ENCODE measurements at regions not wholly inside any gene's neighbourhood (a gene's known extent, or its start where the extent isn't known, plus 50 kb on each side); places are given as distances from the start of the nearest gene placed in this dataset.
"Not testable (repeated sequence)": the region's sequence is repeated elsewhere in the genome, so short reads cannot be mapped to it uniquely, and the experiment has no call there.

DNA sequence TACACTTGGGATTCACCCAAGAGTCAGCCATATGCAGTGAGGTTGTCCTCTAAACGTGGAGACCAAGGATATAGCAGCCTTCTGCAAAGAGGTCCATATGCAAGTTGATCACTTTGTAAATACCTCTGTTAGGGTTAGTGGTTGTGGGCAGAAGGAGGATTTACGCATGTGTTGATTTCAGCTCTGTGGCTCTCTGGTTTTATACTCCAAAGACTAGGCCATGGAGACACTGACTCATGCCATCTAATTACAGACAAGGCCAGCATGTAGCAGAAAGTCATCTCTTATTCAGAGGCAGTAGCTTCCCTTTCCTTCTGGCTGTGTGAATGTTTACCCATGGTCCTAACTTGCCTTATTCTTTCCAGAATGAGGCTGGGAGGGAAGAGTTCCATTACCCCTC lies 140.9 kb upstream of the GOLGA6L4 start:
- DNase-seq, result not testable (repeated sequence)

DNA sequence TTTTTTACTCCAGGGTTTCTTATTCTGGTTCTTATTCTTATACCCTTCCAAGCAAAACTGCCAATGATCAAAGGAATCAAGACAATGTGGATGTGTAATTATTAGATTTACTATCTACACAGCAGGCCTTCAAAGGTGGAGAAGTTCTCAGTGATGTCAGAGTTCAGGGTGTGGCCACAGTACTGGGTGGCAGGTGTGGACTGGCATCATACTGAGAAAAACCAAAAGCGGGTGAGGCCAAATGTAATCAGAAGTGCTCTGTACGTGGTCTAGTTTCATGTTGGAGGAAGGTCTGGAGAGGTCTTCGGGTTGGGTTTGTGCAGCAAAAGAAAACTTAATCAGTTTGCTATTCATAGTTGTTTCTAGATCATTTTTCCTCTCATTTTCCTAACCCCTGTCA lies 138.5 kb upstream of the GOLGA6L4 start:
- DNase-seq, result not testable (repeated sequence)

DNA sequence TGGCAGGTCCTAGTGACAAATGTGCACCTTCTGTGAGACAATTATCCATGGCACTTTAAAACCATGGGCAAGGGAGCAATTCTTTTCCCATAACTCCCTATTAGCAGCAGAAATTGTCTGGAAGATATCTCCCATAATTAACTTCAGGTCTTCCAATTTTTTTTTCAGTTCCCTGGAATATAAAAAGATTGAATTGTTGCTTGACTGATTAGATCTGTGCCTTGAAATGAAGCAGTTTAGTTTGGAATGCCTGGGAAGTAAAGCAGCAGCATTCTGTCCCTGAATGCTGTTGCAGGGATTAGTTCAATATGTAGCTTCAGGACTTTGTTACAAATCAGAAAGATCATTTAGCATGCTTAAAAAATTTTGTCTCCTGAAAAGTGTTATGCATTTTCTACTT lies 137.0 kb upstream of the GOLGA6L4 start:
- DNase-seq, result no peak

DNA sequence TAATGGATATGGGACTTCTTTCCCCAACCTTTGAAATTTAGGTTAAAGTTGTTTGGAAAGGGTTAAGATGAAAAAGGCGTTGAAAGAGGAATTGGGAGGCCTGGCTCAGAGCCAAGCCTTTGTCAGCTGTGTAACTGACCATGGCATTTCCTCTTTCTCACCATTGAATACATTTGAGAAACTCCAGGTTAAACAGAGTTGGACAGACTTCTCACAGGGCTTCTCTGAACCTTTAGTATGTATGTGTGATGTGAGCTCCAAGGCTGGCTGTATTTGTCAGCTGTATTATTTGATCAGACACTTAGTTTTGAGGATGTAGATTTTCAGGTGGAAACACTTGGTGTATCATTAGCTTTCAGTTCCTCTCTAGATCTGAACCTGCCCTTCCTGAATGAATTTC lies 136.4 kb upstream of the GOLGA6L4 start:
- DNase-seq, result no peak

DNA sequence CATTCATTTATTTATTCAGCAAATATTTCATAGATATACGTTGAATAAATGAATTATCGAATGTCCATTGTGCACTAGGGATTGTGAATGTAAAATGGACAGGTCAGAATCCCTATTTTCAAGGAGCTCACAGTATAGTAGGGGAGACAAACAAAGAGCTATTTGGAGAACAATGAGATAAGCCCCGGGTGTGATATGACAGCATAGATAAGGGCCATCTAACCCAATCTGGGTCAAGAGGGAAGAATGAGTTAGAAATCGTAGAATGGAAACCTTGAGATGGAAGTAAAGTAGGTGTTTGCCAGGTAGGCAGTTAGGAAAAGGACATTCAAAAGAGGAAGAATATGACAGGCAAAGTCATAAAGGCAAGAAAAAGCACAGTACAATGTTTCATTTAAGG lies 132.2 kb upstream of the GOLGA6L4 start:
- DNase-seq, result no peak

DNA sequence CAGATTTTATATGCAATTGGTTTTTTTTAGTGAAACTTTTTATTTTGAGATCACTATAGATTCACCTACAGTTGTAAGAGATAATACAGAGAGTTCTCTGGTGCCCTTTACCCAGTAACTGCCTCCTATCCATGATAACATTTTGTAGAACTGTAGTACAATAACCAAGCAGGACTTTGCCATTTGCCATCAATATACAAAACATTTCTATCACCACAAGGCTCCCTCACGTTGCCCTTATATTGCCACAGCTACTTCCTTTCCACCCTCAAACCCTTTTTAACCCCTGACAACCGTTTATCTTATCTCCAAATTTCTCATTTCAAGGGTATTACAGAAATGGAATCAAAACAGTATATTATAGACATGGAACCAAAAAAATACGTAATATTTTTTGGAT lies 130.7 kb upstream of the GOLGA6L4 start:
- no peak for DNase-seq

DNA sequence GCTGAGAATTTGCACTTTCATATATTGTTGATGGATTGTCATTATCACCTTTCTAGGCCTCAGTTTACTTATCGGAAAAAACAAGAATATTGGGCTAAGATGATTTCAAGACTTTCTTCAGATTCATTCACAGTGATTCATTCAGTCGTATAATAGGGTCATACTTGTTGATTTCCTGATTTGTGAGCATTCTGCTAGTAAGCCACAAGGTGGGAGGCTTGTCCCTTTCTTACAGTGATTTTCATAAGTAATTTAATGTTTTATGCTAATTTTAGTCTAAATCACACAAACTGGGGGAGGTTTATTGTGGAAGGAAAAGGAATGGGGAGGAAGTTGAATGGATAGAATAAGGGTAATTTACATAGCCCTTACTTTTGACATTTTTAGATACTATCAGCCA lies 126.8 kb upstream of the GOLGA6L4 start:
- DNase-seq, result no peak

DNA sequence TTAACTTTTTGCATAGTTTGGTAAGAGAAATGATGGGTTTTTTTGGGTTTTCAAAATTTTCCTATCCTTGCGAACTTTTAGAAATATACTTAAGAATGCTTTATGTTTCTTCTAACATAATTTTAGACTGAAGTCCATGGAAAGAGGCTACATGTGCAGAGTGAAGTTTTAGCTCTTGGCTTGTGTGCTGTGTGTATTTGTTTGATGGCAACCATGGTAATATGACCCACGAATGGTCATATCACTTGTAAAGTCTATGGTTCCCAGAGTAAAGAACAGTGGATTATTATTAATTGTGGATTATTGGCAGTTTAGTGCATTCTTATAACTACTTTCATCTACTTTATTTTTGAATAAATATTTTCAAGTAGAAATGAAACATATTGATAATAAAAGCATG lies 124.0 kb upstream of the GOLGA6L4 start:
- no peak for DNase-seq

DNA sequence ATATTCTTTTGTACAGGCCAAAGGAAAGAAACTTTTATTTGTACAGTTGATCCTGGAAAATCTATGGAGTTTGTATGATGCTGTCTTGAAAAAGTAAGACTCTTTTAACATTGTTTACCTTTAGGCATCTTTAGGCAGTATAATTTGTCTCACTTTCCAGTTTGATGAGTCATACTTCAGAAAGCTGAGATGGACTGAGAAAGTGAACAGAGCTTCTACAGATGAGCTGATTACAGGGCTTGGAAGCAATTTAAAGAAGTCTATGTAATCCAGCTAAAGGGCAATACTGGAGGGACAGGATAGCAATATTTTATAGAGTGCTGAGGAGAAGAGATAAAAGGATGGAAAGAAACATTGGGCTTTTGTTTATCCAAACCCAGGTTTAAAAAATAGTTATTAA lies 123.5 kb upstream of the GOLGA6L4 start:
- DNase-seq, result no peak

DNA sequence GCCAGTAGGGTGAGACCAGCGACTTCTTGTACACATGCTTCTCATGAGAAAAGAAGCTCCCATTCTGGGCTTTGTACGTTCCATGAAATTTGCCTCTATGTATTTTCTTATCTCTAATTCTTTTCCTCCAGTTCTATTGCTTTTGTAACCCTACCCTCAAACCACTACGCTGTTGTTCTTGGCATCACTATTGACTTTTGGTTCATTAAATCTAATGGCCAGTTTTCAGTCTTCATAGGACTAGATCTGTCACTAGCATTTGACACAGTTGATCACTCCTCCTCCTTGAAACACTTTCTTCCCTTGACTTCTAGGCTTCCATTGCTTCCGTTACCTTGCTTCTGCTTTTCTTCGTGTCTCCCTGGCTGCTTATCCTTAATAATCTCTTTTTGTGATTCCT lies 121.7 kb upstream of the GOLGA6L4 start:
- no peak for DNase-seq

DNA sequence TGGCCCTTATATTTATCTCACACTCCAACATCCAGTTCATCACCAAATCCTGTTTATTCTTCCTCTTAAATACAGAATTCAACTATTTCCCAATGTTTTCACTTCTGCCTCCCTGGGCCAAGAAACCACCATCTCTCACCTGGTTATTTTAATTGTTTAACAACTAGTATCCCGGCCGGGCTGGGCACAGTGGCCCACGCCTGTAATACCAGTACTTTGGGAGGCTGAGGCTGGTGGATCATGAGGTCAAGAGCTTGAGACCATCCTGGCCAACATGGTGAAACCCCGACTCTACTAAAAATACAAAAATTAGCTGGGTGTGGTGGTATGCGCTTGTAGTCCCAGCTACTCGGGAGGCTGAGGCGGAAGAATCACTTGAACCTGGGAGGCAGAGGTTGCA lies 120.9 kb upstream of the GOLGA6L4 start:
- DNase-seq, result not testable (repeated sequence)

DNA sequence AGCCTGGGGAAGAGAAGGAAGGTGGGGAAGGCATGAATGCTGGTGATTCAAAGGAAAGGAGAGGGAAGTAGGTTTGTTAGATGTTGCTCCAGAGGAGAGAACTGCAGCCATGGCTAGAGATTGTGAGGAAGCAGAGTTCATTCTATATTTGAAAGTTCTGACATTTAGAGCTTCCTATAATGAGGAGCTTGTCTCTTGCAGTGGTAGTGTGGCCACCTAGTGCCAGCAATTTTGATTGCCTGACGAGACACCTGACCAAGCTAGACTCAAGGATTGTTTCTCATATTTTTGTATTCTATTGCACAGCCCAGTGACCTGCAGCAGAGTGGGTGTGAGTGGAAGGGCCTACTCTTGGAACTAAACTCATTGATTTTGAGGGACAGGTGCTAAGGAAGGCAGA lies 116.2 kb upstream of the GOLGA6L4 start:
- DNase-seq, result not testable (repeated sequence)

DNA sequence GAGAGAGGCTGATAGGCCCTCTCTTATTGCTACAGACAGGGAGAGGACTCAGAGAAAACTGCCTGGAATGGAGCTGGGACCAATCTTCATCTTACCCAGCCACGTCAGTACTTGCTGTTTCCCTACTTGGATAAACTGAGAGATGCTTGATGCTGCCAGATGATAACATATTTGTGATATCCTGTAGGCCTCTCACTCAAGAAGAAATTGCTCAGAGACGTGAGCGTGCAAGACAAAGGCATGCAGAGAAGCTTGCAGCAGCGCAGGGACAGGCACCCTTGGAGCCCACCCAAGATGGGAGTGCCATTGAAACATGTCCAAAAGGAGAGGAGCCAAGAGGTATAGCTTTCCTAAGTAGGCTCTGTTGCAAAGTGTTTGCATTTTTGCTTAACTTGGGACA lies 114.7 kb upstream of the GOLGA6L4 start:
- DNase-seq, result not testable (repeated sequence)

DNA sequence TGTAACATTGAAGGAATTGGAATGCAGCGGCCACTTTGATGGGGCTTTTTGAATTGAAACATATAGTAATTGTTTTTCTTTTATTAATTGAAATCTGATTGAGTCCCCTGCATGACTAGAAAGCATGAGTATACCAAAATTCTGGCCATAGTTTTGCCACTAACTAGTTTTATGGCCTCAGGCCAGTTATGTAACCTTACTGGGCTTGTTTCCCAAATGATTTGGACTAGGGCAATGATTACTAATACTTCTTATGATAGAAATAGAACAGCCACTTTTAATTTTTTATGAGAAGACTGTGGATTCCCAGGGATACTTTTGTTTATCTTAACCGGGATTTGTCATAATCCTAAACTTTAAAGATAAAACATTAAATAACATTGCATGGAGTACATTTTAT lies 106.9 kb upstream of the GOLGA6L4 start:
- DNase-seq, result not testable (repeated sequence)

DNA sequence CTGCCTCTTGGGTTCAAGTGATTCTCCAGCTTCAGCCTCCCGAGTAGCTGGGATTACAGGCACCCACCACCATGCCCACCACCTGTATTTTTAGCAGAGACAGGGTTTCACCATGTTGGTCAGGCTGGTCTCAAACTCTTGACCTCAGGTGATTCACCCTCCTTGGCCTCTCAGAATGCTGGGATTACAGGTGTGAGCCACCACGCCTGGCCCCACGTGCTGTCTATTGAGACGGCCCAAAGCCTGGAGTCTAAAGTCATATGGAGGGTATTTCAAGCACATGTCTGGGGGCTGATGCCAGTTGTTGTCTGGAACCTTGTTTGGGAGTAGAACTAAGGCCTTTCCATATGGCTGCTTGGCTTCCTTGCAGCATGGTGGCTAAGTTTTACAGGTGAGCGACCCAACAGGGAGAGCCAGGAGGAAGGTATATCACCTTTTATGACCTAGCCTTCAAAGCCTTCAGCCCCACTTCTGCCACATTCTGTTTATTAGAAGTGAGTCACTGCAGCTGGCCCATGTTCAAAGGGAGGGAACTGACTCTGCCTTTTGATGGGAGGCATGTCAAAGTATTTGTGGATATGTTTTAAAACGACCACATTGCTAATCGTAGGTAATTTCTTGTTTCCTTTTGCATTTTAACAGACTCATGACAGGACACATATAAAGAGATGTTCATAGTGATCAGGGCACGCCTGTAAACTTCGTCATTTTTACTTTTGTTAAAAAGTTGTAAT lies 105.3 kb upstream of the GOLGA6L4 start:
- DNase-seq, result not testable (repeated sequence)

DNA sequence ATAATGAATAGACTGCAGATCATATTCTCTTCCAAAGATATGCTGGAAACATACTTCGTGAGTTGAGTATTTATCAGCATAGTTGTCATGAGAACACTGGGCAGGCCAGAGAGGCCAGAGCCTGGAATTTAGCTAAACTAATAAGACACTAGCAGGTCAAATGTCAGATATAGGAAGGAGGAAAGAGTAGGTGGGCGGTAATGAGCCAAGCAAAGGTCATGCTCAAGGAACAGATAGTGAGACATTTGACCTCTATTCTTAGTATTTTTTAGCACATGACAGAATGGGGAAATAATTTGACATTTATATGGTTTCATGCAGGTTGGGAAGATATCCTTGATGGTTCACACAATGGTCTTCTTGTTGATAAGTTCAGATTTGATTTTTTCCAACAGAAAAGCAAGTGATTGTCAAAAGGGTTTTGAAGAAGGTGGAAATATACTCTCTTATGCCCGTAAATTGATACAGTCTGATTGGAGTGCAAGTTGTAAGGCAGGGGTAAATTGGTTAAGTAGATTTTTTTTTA lies 99.6 kb upstream of the GOLGA6L4 start:
- not testable (repeated sequence) for DNase-seq

DNA sequence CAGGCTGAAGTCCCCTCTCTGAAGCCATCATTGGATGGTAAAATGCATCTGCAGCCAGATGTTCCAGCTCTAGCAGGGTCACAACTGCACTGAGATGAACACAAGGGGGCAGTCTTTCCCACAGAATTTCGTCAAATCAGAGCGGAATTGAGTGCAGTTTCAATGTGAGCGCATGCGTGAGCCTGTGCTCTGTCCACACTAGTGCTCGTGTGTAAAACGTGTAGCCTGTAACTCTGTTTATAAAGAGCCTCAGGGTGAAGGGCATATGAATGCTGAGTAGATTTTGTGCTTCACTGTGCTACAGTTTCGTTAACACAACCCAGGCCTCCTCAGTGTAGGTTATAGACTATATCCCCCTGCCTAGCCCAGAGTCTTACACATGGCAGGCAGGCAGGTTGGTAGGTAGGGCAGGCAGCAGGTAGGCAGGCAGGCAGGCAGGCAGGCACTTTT lies 92.7 kb upstream of the GOLGA6L4 start:
- peak; percentile 85 for DNase-seq

DNA sequence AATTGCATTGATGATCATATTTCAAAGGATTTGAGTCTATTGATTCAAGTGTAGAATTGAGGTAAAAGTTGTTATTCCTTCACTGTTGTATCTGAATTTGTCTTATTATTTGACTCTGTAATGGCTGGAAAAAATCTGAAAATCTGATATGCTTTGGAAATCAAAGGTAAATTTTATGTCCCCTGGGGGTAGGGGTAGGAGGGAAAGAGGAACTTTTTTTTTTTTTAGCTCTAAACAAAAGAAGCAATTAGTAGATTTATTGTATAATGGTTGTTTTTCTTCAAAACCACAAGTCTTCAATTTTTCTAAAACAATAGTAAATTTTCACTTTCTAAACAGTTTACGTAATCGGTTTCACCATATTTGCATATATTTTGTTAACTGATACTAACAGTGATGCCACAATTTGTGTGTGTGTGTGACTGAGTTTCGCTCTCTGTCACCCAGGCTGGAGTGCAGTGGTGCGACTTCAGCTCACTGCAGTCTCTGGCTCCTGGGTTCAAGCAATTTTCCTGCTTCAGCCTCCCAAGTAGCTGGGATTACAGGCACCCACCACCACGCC lies 91.7 kb upstream of the GOLGA6L4 start:
- DNase-seq, result no peak

DNA sequence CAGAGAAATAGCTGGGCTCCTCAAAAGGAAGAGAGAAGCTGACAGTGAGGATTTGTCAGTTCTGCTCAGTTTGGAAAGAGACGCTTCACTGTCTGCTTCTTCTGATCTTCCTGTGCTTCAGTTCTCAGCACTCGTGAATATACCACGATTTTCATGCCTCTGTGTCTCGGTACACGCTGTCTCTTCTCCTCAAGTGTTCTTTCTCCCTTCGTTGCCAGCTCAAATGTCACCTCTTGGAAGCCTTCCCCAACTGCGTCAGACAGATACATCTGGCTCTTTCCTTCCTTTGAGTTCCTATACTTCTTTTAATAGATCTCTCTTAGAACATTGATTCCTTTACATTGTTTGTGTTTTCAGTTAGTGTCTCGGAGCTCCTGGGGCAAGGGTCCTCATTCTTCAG lies 90.6 kb upstream of the GOLGA6L4 start:
- DNase-seq, result not testable (repeated sequence)

DNA sequence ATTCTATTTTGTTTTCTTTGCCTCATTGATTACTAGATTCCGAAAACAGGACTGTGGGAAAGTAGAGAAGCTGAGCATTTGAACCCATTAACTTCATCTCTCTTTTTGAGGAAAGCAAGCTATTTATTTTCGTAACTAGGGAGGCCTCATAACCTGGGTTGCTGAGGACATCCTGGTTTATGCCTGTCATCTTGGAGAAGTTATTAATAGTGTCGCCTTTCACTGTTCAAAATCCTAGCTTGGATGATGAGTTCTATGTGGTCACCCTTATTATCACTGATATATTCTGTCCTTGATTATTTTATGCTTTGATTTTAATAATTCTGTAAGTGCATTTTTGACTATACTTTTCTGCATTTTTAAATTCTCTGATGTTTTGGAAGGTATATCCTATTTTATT lies 89.3 kb upstream of the GOLGA6L4 start:
- not testable (repeated sequence) for DNase-seq

DNA sequence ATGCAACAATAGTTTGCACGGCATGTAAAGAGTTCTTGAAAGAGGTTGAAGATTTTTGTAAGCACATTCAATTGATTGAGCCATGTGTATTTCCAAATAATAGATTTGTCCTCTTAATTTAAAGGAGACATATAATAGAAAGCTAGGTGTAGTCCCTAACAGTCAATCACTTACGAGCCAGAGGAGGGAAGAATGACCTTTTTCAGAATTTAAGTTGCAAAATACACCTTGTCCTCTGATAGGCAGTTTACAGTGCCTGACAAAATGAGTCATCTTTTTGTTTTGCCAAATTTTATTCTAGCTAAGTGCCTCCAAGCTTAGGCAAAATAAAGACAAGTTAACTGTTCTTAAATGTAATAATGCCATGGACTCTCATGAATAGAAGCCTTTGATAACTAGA lies 88.3 kb upstream of the GOLGA6L4 start:
- DNase-seq, result not testable (repeated sequence)

DNA sequence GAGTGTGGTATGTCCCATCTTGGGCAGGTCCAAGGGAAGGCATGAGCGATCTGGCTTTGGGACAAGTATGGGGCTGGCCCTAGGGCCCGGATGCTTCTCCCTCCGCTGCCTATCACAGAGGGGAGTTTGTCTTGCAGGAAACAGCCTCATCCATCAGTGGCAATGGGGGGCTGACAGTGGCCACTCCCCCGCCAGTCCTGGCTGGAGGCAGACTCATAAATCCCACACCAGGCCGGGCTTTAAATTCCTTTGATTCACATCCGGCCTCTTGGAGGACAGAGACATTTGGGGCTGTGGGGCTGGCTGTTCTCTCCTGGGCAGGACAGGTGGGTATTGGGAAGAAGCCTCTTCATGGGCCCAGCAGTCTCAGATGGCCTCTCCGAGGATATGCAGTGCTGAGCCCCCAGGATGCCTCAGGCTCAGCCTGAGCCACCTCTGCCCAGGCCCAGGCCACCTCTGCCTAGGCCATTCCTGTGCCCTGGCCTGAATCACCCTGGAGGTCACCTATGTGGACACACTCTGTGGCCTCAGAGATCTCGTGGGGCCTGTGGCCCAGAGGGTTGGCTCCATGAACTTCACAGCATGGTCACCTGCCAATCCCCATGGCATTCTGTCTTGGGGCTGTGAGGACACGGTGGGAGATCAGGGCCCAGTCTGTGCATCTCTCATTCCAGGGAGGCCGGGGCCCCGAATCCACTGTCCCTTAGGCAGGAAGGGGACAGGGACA lies 84.2 kb upstream of the GOLGA6L4 start:
- DNase-seq, result no peak

DNA sequence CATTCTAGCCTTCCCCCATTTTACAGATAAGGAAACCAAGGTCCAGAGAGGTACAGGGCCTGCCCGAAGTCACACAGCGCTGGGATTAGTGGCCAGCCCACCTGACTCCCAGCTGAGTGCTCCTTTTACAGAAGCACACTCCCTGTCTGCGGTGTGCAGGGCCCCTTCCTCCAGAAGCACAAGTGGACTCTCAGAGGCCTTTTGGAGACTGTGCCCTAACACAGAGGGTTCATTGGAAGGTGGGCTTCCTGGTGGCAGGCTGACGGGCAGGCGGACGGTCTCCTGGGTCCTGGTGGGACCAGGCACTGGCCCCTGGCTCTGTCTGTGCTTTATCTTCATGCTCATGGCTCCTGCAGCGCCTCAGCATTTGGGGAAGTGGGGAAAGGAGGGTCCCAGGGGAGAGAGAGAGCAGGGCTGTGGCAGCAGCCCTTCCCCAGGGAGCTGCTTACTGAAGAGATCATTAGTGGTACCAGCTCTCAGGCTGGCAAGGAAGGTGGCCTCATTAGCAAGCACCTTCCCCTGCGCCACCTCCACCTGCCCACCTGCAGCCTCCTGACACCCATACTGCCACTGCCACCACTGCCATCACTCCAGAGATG lies 83.1 kb upstream of the GOLGA6L4 start:
- DNase-seq, result not testable (repeated sequence)
